ENCODE measurements at regions not wholly inside any gene's neighbourhood (a gene's known extent, or its start where the extent isn't known, plus 50 kb on each side); places are given as distances from the start of the nearest gene placed in this dataset.

GRCh38 chr6:105759946-105760345 is 326.2 kb upstream of the PRDM1 start:
- no peaks in the 10 kb centered on the region for H3K36me3 Mint-ChIP-seq (ENCODE audit: insufficient read depth)
- H3K27me3 Mint-ChIP-seq, result peaks cover 8% of the 10 kb centered on the region
- no peaks in the 10 kb centered on the region for H3K9me3 Mint-ChIP-seq (ENCODE audit: low read depth)
- DNase-seq (ENCODE audit: low spot score, unreplicated experiment), result no peak
- no peak overlapping the region for H3K4me3 Mint-ChIP-seq (ENCODE audit: low read depth)
- H3K27ac Mint-ChIP-seq, result no peak overlapping the region
- H3K4me1 Mint-ChIP-seq (ENCODE audit: low read depth), result peaks cover 11% of the 10 kb centered on the region
- TF ChIP-seq CTCF (IDR thresholded peaks at IDR 0.05; ENCODE audit: unreplicated experiment), result no peak

GRCh38 chr6:105759015-105759414 is 327.1 kb upstream of the PRDM1 start:
- no peak overlapping the region for H3K27ac Mint-ChIP-seq
- H3K9me3 Mint-ChIP-seq (ENCODE audit: low read depth), result no peaks in the 10 kb centered on the region
- DNase-seq (ENCODE audit: low spot score, unreplicated experiment), result no peak
- peaks cover 11% of the 10 kb centered on the region for H3K4me1 Mint-ChIP-seq (ENCODE audit: low read depth)
- H3K27me3 Mint-ChIP-seq, result peaks cover 7% of the 10 kb centered on the region
- H3K4me3 Mint-ChIP-seq (ENCODE audit: low read depth), result no peak overlapping the region
- no peak for TF ChIP-seq CTCF (IDR thresholded peaks at IDR 0.05; ENCODE audit: unreplicated experiment)
- H3K36me3 Mint-ChIP-seq (ENCODE audit: insufficient read depth), result no peaks in the 10 kb centered on the region

GRCh38 chr6:105757512-105758200 is 328.5 kb upstream of the PRDM1 start:
- Mint-ChIP-seq H3K9me3 (ENCODE audit: low read depth) (no peaks in the 10 kb centered on the region), H3K27me3 (peaks cover 7% of the 10 kb centered on the region), H3K36me3 (ENCODE audit: insufficient read depth) (no peaks in the 10 kb centered on the region), H3K4me1 (ENCODE audit: low read depth) (peaks cover 12% of the 10 kb centered on the region), H3K4me3 (ENCODE audit: low read depth) (no peak overlapping the region), H3K27ac (no peak overlapping the region)
- TF ChIP-seq CTCF (IDR thresholded peaks at IDR 0.05; ENCODE audit: unreplicated experiment), result no peak
- no peak for DNase-seq (ENCODE audit: low spot score, unreplicated experiment)

- H3K27ac Mint-ChIP-seq, result no peak overlapping the region
- TF ChIP-seq CTCF (IDR thresholded peaks at IDR 0.05; ENCODE audit: unreplicated experiment), result no peak
- H3K36me3 Mint-ChIP-seq (ENCODE audit: insufficient read depth), result no peaks in the 10 kb centered on the region
- peaks cover 10% of the 10 kb centered on the region for H3K4me1 Mint-ChIP-seq (ENCODE audit: low read depth)
- H3K9me3 Mint-ChIP-seq (ENCODE audit: low read depth), result no peaks in the 10 kb centered on the region
- peaks cover 7% of the 10 kb centered on the region for H3K27me3 Mint-ChIP-seq
- no peak for DNase-seq (ENCODE audit: low spot score, unreplicated experiment)
- H3K4me3 Mint-ChIP-seq (ENCODE audit: low read depth), result no peak overlapping the region
Measured at GRCh38 chr6:105755885-105756284, 330.3 kb upstream of the PRDM1 start.

- peaks cover 10% of the 10 kb centered on the region for H3K27me3 Mint-ChIP-seq
- no peak for TF ChIP-seq CTCF (IDR thresholded peaks at IDR 0.05; ENCODE audit: unreplicated experiment)
- no peaks in the 10 kb centered on the region for H3K9me3 Mint-ChIP-seq (ENCODE audit: low read depth)
- no peak overlapping the region for H3K4me3 Mint-ChIP-seq (ENCODE audit: low read depth)
- DNase-seq (ENCODE audit: low spot score, unreplicated experiment), result no peak
- peaks cover 2% of the 10 kb centered on the region for H3K4me1 Mint-ChIP-seq (ENCODE audit: low read depth)
- H3K36me3 Mint-ChIP-seq (ENCODE audit: insufficient read depth), result no peaks in the 10 kb centered on the region
- H3K27ac Mint-ChIP-seq, result no peak overlapping the region
Measured at GRCh38 chr6:105753620-105754211, 332.4 kb upstream of the PRDM1 start.
